ENCODE measurements at regions not wholly inside any gene's neighbourhood (a gene's known extent, or its start where the extent isn't known, plus 50 kb on each side); places are given as distances from the start of the nearest gene placed in this dataset.
"Not testable (repeated sequence)": the region's sequence is repeated elsewhere in the genome, so short reads cannot be mapped to it uniquely, and the experiment has no call there.

- no peak for DNase-seq
These were observed 125.9 kb downstream of the FAM53A start for GRCh38 chr4:1558205-1558604.

- DNase-seq: no peak
These were observed 126.9 kb downstream of the FAM53A start for GRCh38 chr4:1557221-1557597.

- no peak for DNase-seq
These were observed 127.4 kb downstream of the FAM53A start for GRCh38 chr4:1556541-1557220.

GRCh38 chr4:1554876-1555265, 129.2 kb downstream of the FAM53A start:
- no peak for DNase-seq

- no peak for DNase-seq
These were observed 129.8 kb downstream of the FAM53A start for GRCh38 chr4:1554246-1554875.

DNA sequence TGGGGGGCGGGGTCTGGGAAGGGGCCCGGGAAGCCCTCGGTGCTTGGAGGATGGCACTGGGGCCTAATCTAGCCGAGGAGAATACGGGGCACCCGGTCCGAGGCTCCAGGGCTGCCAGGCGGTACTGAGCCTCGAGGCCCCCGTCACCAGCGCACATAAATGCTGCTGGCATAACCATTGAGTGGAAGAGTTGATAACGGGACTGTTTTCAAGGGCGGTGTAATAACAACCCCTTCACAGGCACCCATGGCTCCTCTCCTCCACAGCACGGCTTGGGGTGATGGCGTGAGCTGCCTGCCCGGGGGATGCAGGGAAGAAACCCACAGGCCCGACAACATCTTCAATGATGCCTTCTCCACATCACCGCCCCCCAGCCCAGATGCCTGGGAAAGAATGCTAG, 130.7 kb downstream of the FAM53A start:
- DNase-seq: no peak

- DNase-seq: no peak
These were observed 131.7 kb downstream of the FAM53A start for GRCh38 chr4:1552451-1552850.

DNA sequence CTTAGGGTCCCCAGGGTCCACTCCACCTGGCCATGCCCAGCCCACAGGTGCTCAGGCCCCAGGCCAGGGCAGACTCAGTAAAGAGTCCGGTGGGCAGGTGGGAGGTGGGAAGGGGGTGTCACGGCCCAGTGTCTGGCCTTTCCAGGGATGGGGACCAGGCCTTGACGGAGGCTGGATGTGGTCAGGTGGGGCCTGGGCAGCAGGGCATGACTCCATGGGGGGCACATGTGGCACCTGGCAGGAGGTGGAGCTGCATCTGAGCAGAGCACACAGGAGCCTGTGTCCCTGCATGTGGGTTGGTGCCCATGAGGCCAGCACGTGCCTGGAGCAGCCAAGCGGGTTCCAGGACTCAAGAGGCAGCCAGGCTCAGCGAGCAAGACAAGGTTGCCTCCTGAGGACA, 132.9 kb downstream of the FAM53A start:
- no peak for DNase-seq

- no peak for DNase-seq
These were observed 133.7 kb downstream of the FAM53A start for GRCh38 chr4:1550122-1551070.

DNA sequence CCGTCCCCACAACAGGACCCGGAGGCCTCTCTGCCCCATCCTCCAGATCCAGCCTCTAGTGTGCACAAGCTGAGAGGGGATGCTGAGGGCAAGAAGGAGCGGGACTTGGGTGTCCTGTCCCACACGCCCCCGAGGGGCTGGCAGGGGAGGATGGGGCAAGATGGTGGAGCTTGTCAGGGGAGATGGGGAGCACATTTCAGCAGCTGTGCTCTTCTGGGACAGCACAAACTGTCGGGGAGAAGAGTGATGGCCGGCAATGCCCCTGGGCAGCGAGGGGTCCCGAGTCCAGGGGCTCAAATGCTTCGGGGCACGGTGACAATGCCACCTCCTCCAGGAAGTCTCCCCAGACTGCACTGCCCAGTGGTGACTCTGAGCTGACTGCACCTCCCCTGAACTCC, 134.5 kb downstream of the FAM53A start:
- DNase-seq: no peak

DNA sequence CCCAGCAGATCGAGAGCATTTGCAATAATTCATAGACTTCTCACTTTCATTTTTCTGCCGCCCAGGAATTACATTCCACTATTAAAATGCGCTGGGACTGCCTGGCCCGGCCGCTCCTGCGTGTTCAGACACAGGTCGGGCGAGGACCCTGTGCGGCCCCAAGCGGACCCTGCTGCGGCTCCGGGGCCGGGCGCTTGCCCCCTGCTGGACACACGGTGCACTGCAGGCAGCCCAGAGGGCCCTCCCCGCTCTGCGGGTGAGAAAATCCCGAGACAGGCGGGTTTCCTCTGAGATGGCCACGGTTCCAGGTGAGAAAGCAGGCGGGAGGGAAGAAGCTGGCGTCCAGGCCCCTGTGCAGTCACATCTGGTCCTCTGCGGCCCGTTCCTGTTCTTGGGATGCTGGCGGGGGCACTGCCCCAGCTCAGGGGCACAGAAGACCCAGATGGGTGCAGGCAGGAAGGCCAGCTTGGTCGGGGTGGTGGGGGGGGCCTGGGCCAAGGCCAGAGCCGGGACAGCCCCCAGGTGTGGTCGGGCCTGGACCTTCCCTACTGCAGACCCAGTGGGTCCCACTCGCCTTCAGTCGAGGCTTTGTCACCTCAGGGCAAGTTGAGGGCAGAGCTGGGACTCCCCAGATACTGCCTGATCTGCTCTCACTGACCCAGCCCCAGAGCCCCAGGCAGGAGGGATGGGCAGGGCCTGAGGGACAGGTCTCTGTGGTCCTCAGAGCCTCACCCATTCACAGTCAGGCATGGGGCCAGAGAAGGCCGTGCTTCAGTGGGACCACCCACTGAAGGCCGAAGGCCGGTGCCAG, 135.1 kb downstream of the FAM53A start:
- DNase-seq: peak; percentile 59 to 66

- DNase-seq: no peak
These were observed 136.0 kb downstream of the FAM53A start for GRCh38 chr4:1547856-1548826.

GRCh38 chr4:1547131-1547855, 136.8 kb downstream of the FAM53A start:
- no peak for DNase-seq

- DNase-seq: no peak
These were observed 138.6 kb upstream of the NKX1-1 start for GRCh38 chr4:1544861-1545281.

GRCh38 chr4:1544435-1544834, 138.2 kb upstream of the NKX1-1 start:
- DNase-seq: not testable (repeated sequence)

GRCh38 chr4:1543976-1544375, 137.7 kb upstream of the NKX1-1 start:
- DNase-seq: no peak

DNA sequence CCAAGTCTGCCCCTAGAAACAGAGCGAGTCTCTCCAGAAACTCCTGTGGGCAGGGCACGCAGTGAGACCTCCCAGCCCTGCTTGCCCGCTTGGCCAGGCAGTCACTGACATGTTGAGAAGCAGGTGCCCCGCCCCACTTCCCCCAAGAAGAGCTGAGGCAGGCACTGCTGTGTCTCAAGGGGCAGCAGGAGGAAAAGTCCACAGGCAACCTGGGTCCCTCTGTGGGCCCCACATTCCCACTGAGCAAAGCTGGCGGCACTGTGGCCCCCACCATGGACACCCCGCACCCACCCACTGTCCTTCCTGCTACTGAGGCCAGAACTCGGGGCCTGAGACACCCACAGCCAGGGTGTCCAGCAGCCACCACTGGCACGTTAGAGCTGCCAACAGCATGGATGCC, 137.3 kb upstream of the NKX1-1 start:
- no peak for DNase-seq

DNA sequence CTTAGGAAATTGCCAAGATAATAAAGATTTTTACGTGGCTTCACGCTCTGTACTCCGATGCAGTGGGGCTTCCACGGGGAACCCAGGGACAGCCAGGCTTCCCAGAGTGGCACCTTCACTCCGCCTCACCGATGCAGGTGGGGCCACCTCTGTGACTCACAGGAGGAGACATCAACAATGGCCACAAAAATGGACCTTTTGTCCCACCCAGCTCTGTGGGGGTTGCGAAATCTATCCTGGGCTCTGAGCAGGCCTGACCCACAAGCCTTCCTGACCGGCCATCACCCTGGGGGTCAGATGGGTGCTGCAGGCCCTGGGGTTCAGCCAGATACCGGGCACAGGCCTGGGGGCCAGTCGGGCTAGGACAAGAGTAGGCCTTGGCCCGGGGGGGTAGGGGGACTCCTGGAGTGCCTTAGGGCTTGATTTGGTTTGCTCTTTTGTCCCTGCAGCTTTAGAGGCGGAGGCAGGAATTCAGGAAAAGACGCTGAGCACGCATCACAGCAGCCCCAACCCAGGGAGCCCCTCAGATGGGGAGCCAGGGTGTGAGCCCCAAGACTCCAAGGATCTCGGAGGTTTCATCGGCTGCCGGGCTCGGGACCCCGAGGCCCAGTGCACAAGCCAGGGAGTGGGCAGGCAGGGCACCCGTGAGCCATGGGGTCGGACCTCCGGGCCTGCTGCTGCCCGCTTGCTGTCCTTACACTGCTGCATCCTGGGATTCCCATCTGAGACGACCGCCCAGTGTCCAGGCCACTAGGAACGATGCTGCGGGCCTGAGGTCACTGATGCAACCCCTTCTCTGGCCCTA, 136.5 kb upstream of the NKX1-1 start:
- DNase-seq: no peak

DNA sequence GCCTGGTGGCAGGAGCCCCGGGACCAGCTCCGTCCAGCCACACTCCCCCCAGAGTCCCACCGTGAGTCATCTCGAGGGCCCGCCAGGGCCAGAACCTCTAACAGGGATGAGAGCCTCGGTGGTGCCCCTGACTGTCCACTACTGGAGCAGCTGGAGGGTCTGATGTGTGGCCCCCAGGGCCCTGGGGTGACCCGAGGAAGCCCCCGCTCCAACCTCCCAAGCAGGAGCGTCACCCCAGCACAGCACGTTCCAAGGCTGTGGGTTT, 135.9 kb upstream of the NKX1-1 start:
- no peak for DNase-seq

Measured in stimulated activated CD4-positive, alpha-beta T cell treated with anti-CD3 and anti-CD28 coated beads, Interleukin-2, amount 100 ng/mL, for 48 hours (primary cell).